ENCODE measurements at regions not wholly inside any gene's neighbourhood (a gene's known extent, or its start where the extent isn't known, plus 50 kb on each side); places are given as distances from the start of the nearest gene placed in this dataset.

DNA sequence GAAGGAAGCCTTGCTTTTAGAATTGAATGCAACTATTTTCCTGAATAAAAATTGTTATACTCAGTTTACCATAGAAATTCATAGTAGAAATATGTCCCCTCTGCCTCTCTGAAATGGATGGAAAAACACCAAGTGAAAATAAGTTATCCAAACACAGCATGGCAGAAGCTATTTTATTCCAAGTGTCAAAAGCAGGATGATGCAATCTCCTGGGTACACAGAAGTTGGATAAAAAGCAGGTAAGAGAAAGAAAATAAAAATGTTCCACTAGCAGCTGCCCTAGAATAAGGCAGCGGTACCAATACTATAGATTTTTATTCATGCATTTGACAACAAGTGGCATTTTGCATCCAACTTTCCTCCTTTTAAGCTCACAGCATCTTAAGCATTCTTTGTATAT, 89.0 kb upstream of the TENT5D start:
- no peak for TF ChIP-seq CTCF (IDR thresholded peaks at IDR 0.05)
- no peak for TF ChIP-seq POLR2A (IDR thresholded peaks at IDR 0.05)
